WTC11 (cell line): ENCODE measurements at regions not wholly inside any gene's neighbourhood (a gene's known extent, or its start where the extent isn't known, plus 50 kb on each side); places are given as distances from the start of the nearest gene placed in this dataset.

Source experiments
- ATAC-seq: fragments of 200-7000 bp; cut with Tn5 transposase; 2 replicates; pipeline ENCODE4 v1.10.0; 2021; ENCODE audit warnings: mild to moderate bottlenecking, moderate library complexity
- CTCF ChIA-PET: fragments of 300-600 bp; sonication (Branson Sonifier 250); formaldehyde crosslinking; loops from one replicate; lab custom pipeline; 2021; ENCODE audit warnings: antibody characterized with exemption; lab: Charles Lee
- POLR2A ChIA-PET: fragments of 350-600 bp; sonication (Branson Sonifier 250); formaldehyde crosslinking; loops from one replicate; lab custom pipeline; 2021; ENCODE audit warnings: antibody characterized with exemption; lab: Charles Lee
- DNase-seq: peaks from one replicate; pipeline ENCODE4 v3.0.0; 2021; ENCODE audit warnings: low spot score
- H3K27ac Mint-ChIP-seq: 2 replicates; pipeline ENCODE4 v1.8.0; 2021; ENCODE audit warnings: mixed read lengths
- H3K27me3 Mint-ChIP-seq: 2 replicates; pipeline ENCODE4 v1.8.0; 2021; ENCODE audit warnings: low read depth, mild to moderate bottlenecking, moderate library complexity, mixed read lengths
- H3K36me3 Mint-ChIP-seq: 2 replicates; pipeline ENCODE4 v1.8.0; 2021; ENCODE audit warnings: mixed read lengths
- H3K4me1 Mint-ChIP-seq: 2 replicates; pipeline ENCODE4 v1.8.0; 2022; ENCODE audit warnings: mixed read lengths
- H3K4me3 Mint-ChIP-seq: 2 replicates; pipeline ENCODE4 v1.8.0; 2021; ENCODE audit warnings: mild to moderate bottlenecking, moderate library complexity, mixed read lengths
- H3K9me3 Mint-ChIP-seq: 2 replicates; pipeline ENCODE4 v1.8.0; 2021; ENCODE audit warnings: mixed read lengths
- CREM ChIP-seq: sonication (generic); formaldehyde crosslinking; IDR thresholded peaks from 2 replicates; pipeline ENCODE4 v1.8.1; 2022; ENCODE audit warnings: mild to moderate bottlenecking, missing genetic modification reagents, moderate library complexity
- E2F4 ChIP-seq: sonication (generic); formaldehyde crosslinking; IDR thresholded peaks from 2 replicates; pipeline ENCODE4 v1.8.1; 2022; ENCODE audit warnings: low read depth, mild to moderate bottlenecking, moderate library complexity, missing genetic modification reagents, borderline replicate concordance
- E2F5 ChIP-seq: sonication (generic); formaldehyde crosslinking; IDR thresholded peaks from 2 replicates; pipeline ENCODE4 v1.8.1; 2022; ENCODE audit warnings: mild to moderate bottlenecking, moderate library complexity, missing genetic modification reagents
- ETV6 ChIP-seq: sonication (generic); formaldehyde crosslinking; IDR thresholded peaks from 2 replicates; pipeline ENCODE4 v1.8.1; 2022; ENCODE audit warnings: mild to moderate bottlenecking, missing genetic modification reagents
- GABPB1 ChIP-seq: sonication (generic); formaldehyde crosslinking; IDR thresholded peaks from 2 replicates; pipeline ENCODE4 v1.8.1; 2023; ENCODE audit warnings: mild to moderate bottlenecking, missing genetic modification reagents
- GRHL2 ChIP-seq: fragments of 250-450 bp; sonication (Bioruptor Pico); IDR thresholded peaks from 2 replicates; pipeline ENCODE4 v1.8.0; 2022; ENCODE audit warnings: mild to moderate bottlenecking, moderate library complexity; ENCODE audit not compliant: insufficient replicate concordance, severe bottlenecking
- HMGXB4 ChIP-seq: sonication (generic); formaldehyde crosslinking; IDR thresholded peaks from 2 replicates; pipeline ENCODE4 v1.8.1; 2023; ENCODE audit warnings: mild to moderate bottlenecking, moderate library complexity, missing genetic modification reagents
- IRF2 ChIP-seq: sonication (generic); formaldehyde crosslinking; IDR thresholded peaks from 2 replicates; pipeline ENCODE4 v1.8.0; 2022; ENCODE audit warnings: low read depth, missing genetic modification reagents, borderline replicate concordance
- MLX ChIP-seq: sonication (generic); formaldehyde crosslinking; IDR thresholded peaks from 2 replicates; pipeline ENCODE4 v1.8.1; 2023; ENCODE audit warnings: mild to moderate bottlenecking, missing genetic modification reagents, moderate library complexity
- NFATC4 ChIP-seq: fragments of 250-450 bp; sonication (Bioruptor Pico); IDR thresholded peaks from 2 replicates; pipeline ENCODE4 v1.9.0; 2021; ENCODE audit warnings: mild to moderate bottlenecking
- NFE2L1 ChIP-seq: sonication (generic); formaldehyde crosslinking; IDR thresholded peaks from 2 replicates; pipeline ENCODE4 v1.8.1; 2023; ENCODE audit warnings: missing genetic modification reagents
- NFYB ChIP-seq: sonication (generic); formaldehyde crosslinking; conservative IDR thresholded peaks from 2 replicates; pipeline ENCODE4 v1.8.0; 2022; ENCODE audit warnings: low read depth, missing genetic modification reagents
- OVOL2 ChIP-seq: fragments of 250-450 bp; sonication (Bioruptor Pico); IDR thresholded peaks from 2 replicates; pipeline ENCODE4 v1.9.0; 2021; ENCODE audit warnings: mild to moderate bottlenecking, borderline replicate concordance
- PRDM15 ChIP-seq: sonication (generic); formaldehyde crosslinking; IDR thresholded peaks from 2 replicates; pipeline ENCODE4 v1.8.0; 2022; ENCODE audit warnings: missing genetic modification reagents
- PRRX2 ChIP-seq: fragments of 250-450 bp; sonication (Bioruptor Pico); IDR thresholded peaks from 2 replicates; pipeline ENCODE4 v1.8.0; 2021; ENCODE audit warnings: mild to moderate bottlenecking
- RORB ChIP-seq: fragments of 250-450 bp; sonication (Bioruptor Pico); IDR thresholded peaks from 2 replicates; pipeline ENCODE4 v1.9.0; 2021; ENCODE audit warnings: mild to moderate bottlenecking
- SP1 ChIP-seq: sonication (generic); formaldehyde crosslinking; conservative IDR thresholded peaks from 2 replicates; pipeline ENCODE4 v1.8.1; 2022; ENCODE audit warnings: missing genetic modification reagents
- USF1 ChIP-seq: sonication (generic); formaldehyde crosslinking; IDR thresholded peaks from 2 replicates; pipeline ENCODE4 v1.8.0; 2022; ENCODE audit warnings: mild to moderate bottlenecking, missing genetic modification reagents
- ZMAT4 ChIP-seq: fragments of 250-450 bp; sonication (Bioruptor Pico); IDR thresholded peaks from 2 replicates; pipeline ENCODE4 v1.9.0; 2021; ENCODE audit warnings: mild to moderate bottlenecking
- ZNF423 ChIP-seq: fragments of 250-450 bp; sonication (Bioruptor Pico); IDR thresholded peaks from 2 replicates; pipeline ENCODE4 v2.1.2; 2022; ENCODE audit warnings: mild to moderate bottlenecking, moderate library complexity
- ZNF425 ChIP-seq: fragments of 250-450 bp; sonication (Bioruptor Pico); conservative IDR thresholded peaks from 2 replicates; pipeline ENCODE4 v1.9.0; 2021; ENCODE audit warnings: mild to moderate bottlenecking
- ZNF512 ChIP-seq: sonication (generic); formaldehyde crosslinking; IDR thresholded peaks from 2 replicates; pipeline ENCODE4 v1.8.1; 2022; ENCODE audit warnings: missing genetic modification reagents, borderline replicate concordance
- ZSCAN18 ChIP-seq: fragments of 250-450 bp; sonication (Bioruptor Pico); IDR thresholded peaks from 2 replicates; pipeline ENCODE4 v2.1.2; 2022; ENCODE audit warnings: mild to moderate bottlenecking, moderate library complexity

- no peak for TF ChIP-seq HMGXB4 (CRISPR knock-in tag)
- TF ChIP-seq USF1 (CRISPR knock-in tag): no peak
- no peak for TF ChIP-seq ZMAT4 (CRISPR knock-in tag)
- TF ChIP-seq ZNF512 (CRISPR knock-in tag): no peak
- no peak for TF ChIP-seq ZNF425 (CRISPR knock-in tag)
- no peak for TF ChIP-seq GRHL2 (CRISPR knock-in tag)
- TF ChIP-seq, all 79 proteins: peak for 0
Measured at GRCh38 chr4:37510626-37511025, 175.6 kb downstream of the RELL1 start (continued).

GRCh38 chr4:37503261-37503660 is 182.9 kb downstream of the RELL1 start:
- H3K4me1 Mint-ChIP-seq: no peaks in the 10 kb centered on the region
- ATAC-seq (no peak), DNase-seq (no peak)
- H3K27ac Mint-ChIP-seq: no peak overlapping the region
- POLR2A ChIA-PET: no interaction called here
- H3K36me3 Mint-ChIP-seq: no peaks in the 10 kb centered on the region
- peaks cover 2% of the 10 kb centered on the region; the same call in 1 of the 2 replicates for H3K27me3 Mint-ChIP-seq
- H3K4me3 Mint-ChIP-seq: no peak overlapping the region
- CTCF ChIA-PET: no interaction called here
- peaks cover 6% of the 10 kb centered on the region for H3K9me3 Mint-ChIP-seq
- TF ChIP-seq CREM (CRISPR knock-in tag) (no peak), PRDM15 (CRISPR knock-in tag) (no peak), MLX (no peak), NFE2L1 (CRISPR knock-in tag) (no peak), NFATC4 (CRISPR knock-in tag) (no peak), OVOL2 (no peak), ZSCAN18 (CRISPR knock-in tag) (no peak), PRRX2 (CRISPR knock-in tag) (no peak), IRF2 (CRISPR knock-in tag) (no peak), RORB (CRISPR knock-in tag) (no peak), NFYB (CRISPR knock-in tag) (no peak), ZNF423 (no peak), E2F4 (CRISPR knock-in tag) (no peak), GABPB1 (CRISPR knock-in tag) (no peak), E2F5 (CRISPR knock-in tag) (no peak), ETV6 (CRISPR knock-in tag) (no peak), SP1 (CRISPR knock-in tag) (no peak)
